NCI-H146 (cell line): ENCODE measurements at regions not wholly inside any gene's neighbourhood (a gene's known extent, or its start where the extent isn't known, plus 50 kb on each side); places are given as distances from the start of the nearest gene placed in this dataset.
"Not testable (repeated sequence)": the region's sequence is repeated elsewhere in the genome, so short reads cannot be mapped to it uniquely, and the experiment has no call there.

Experiments used
- DNase-seq: peaks from one replicate; lab custom pipeline; 2025; lab: John Stamatoyannopoulos, UW

- DNase-seq: no peak
Observed at GRCh38 chr4:159829184-159829583, 726.3 kb downstream of the RAPGEF2 start.

- no peak for DNase-seq
Observed at GRCh38 chr4:159837071-159837470, 734.2 kb downstream of the RAPGEF2 start.

- DNase-seq: no peak
Observed at GRCh38 chr4:159855731-159856130, 752.9 kb downstream of the RAPGEF2 start.

GRCh38 chr4:159856451-159856850 is 753.6 kb downstream of the RAPGEF2 start:
- no peak for DNase-seq

GRCh38 chr4:159859656-159860148 is 756.8 kb downstream of the RAPGEF2 start:
- no peak for DNase-seq

- no peak for DNase-seq
Observed at GRCh38 chr4:159860945-159861344, 758.1 kb downstream of the RAPGEF2 start.

GRCh38 chr4:159864337-159864736 is 761.5 kb downstream of the RAPGEF2 start:
- no peak for DNase-seq

- no peak for DNase-seq
Observed at GRCh38 chr4:159867673-159868072, 764.8 kb downstream of the RAPGEF2 start.

- DNase-seq: not testable (repeated sequence)
Observed at GRCh38 chr4:159868936-159869335, 766.1 kb downstream of the RAPGEF2 start.

- no peak for DNase-seq
Observed at GRCh38 chr4:159871141-159871540, 768.3 kb downstream of the RAPGEF2 start.

GRCh38 chr4:159881158-159881557 is 778.3 kb downstream of the RAPGEF2 start:
- no peak for DNase-seq

GRCh38 chr4:159884989-159885388 is 782.1 kb downstream of the RAPGEF2 start:
- no peak for DNase-seq

- no peak for DNase-seq
Observed at GRCh38 chr4:159899596-159899995, 796.7 kb downstream of the RAPGEF2 start.

- no peak for DNase-seq
Observed at GRCh38 chr4:159900562-159900961, 797.7 kb downstream of the RAPGEF2 start.

- DNase-seq: no peak
Observed at GRCh38 chr4:159902648-159903047, 799.8 kb downstream of the RAPGEF2 start.

- DNase-seq: no peak
Observed at GRCh38 chr4:159904906-159905305, 802.0 kb downstream of the RAPGEF2 start.

- DNase-seq: no peak
Observed at GRCh38 chr4:159906051-159906450, 803.2 kb downstream of the RAPGEF2 start.

GRCh38 chr4:159906517-159906916 is 803.6 kb downstream of the RAPGEF2 start:
- no peak for DNase-seq

- no peak for DNase-seq
Observed at GRCh38 chr4:159910721-159911120, 807.8 kb downstream of the RAPGEF2 start.

- DNase-seq: no peak
Observed at GRCh38 chr4:159922119-159922518, 819.2 kb downstream of the RAPGEF2 start.

- DNase-seq: no peak
Observed at GRCh38 chr4:159925770-159926169, 822.9 kb downstream of the RAPGEF2 start.

GRCh38 chr4:159926871-159927270 is 824.0 kb downstream of the RAPGEF2 start:
- no peak for DNase-seq

- no peak for DNase-seq
Observed at GRCh38 chr4:159927781-159928180, 824.9 kb downstream of the RAPGEF2 start.

- not testable (repeated sequence) for DNase-seq
Observed at GRCh38 chr4:159934602-159935001, 831.7 kb downstream of the RAPGEF2 start.

- DNase-seq: no peak
Observed at GRCh38 chr4:159937595-159937994, 834.7 kb downstream of the RAPGEF2 start.
